Colonic mucosa (tissue), 4 donors: ENCODE measurements at regions not wholly inside any gene's neighbourhood (a gene's known extent, or its start where the extent isn't known, plus 50 kb on each side); places are given as distances from the start of the nearest gene placed in this dataset.

ENCODE experiments used
- DNase-seq: peaks from one replicate; pipeline ENCODE4 v3.0.0-alpha.2; 2020
- H3K27ac ChIP-seq: fragments of 200-600 bp; one replicate; pipeline ENCODE4 v1.8.0; 2021
- H3K27me3 ChIP-seq: fragments of 200-600 bp; one replicate; pipeline ENCODE4 v1.8.0; 2021
- H3K36me3 ChIP-seq: fragments of 200-600 bp; one replicate; pipeline ENCODE4 v1.8.0; 2021
- H3K4me1 ChIP-seq: fragments of 200-600 bp; one replicate; pipeline ENCODE4 v1.8.0; 2021; ENCODE audit warnings: mild to moderate bottlenecking
- H3K4me3 ChIP-seq: fragments of 200-600 bp; one replicate; pipeline ENCODE4 v1.8.0; 2021
- H3K9ac ChIP-seq, 2 donors: one replicate each; pipeline ENCODE4 v1.7.0; 2013; ENCODE audit warnings: control low read depth in 2 of 2, low read depth in 2 of 2, low read length in 2 of 2
- H3K9me3 ChIP-seq: fragments of 200-600 bp; one replicate; pipeline ENCODE4 v1.8.0; 2021
- CTCF ChIP-seq: fragments of 200-600 bp; IDR thresholded peaks from one replicate; pipeline ENCODE4 v1.8.0; 2022; ENCODE audit warnings: antibody characterized with exemption, mild to moderate bottlenecking
- intact Hi-C: fragments of 100-400 bp; cut with DNase I; formaldehyde crosslinking; loops from one replicate; pipeline ENCODE4 v1.14.1; 2022
- donor health status: healthy.
- donor health status: DM: no; HTN: no; CAD: no.
- donor health status: DM: no; HTN: no; CAD: no.

- Histone ChIP-seq H3K4me3 (no peak overlapping the region), H3K27ac (no peak overlapping the region), H3K9ac (no peak overlapping the region), H3K9me3 (no peaks in the 10 kb centered on the region), H3K27me3 (no peaks in the 10 kb centered on the region), H3K36me3 (no peaks in the 10 kb centered on the region), H3K4me1 (no peaks in the 10 kb centered on the region)
- intact Hi-C loops, result no loop called here
- no peak for TF ChIP-seq CTCF
- no peak for DNase-seq
Observed at GRCh38 chr4:185931986-185932385, 120.0 kb upstream of the SORBS2 start.

- intact Hi-C loops, result no loop called here
- H3K9me3 ChIP-seq, result no peaks in the 10 kb centered on the region
- no peaks in the 10 kb centered on the region for H3K4me1 ChIP-seq
- H3K36me3 ChIP-seq, result no peaks in the 10 kb centered on the region
- H3K9ac ChIP-seq, result no peak overlapping the region
- no peak overlapping the region for H3K27ac ChIP-seq
- no peak for DNase-seq
- TF ChIP-seq CTCF, result no peak
- no peak overlapping the region for H3K4me3 ChIP-seq
- no peaks in the 10 kb centered on the region for H3K27me3 ChIP-seq
Observed at GRCh38 chr4:185932491-185932890, 120.5 kb upstream of the SORBS2 start.

GRCh38 chr4:185933078-185933581 is 121.1 kb upstream of the SORBS2 start:
- H3K27ac ChIP-seq, result no peak overlapping the region
- TF ChIP-seq CTCF, result no peak
- H3K9ac ChIP-seq, result no peak overlapping the region
- intact Hi-C loops, result no loop called here
- no peaks in the 10 kb centered on the region for H3K27me3 ChIP-seq
- no peak for DNase-seq
- H3K4me3 ChIP-seq, result no peak overlapping the region
- H3K36me3 ChIP-seq, result no peaks in the 10 kb centered on the region
- H3K4me1 ChIP-seq, result no peaks in the 10 kb centered on the region
- H3K9me3 ChIP-seq, result no peaks in the 10 kb centered on the region

- no peak overlapping the region for H3K4me3 ChIP-seq
- no peaks in the 10 kb centered on the region for H3K9me3 ChIP-seq
- no peaks in the 10 kb centered on the region for H3K36me3 ChIP-seq
- H3K4me1 ChIP-seq, result no peaks in the 10 kb centered on the region
- no peak overlapping the region for H3K9ac ChIP-seq
- no peak for DNase-seq
- no peak for TF ChIP-seq CTCF
- no peak overlapping the region for H3K27ac ChIP-seq
- intact Hi-C loops, result no loop called here
- H3K27me3 ChIP-seq, result no peaks in the 10 kb centered on the region
Observed at GRCh38 chr4:185936650-185937376, 124.8 kb upstream of the SORBS2 start.

GRCh38 chr4:185938654-185939053 is 126.7 kb upstream of the SORBS2 start:
- DNase-seq, result no peak
- H3K9ac ChIP-seq, result no peak overlapping the region
- no peaks in the 10 kb centered on the region for H3K36me3 ChIP-seq
- no peaks in the 10 kb centered on the region for H3K4me1 ChIP-seq
- H3K9me3 ChIP-seq, result no peaks in the 10 kb centered on the region
- H3K4me3 ChIP-seq, result no peak overlapping the region
- no peaks in the 10 kb centered on the region for H3K27me3 ChIP-seq
- no peak overlapping the region for H3K27ac ChIP-seq
- intact Hi-C loops, result no loop called here
- no peak for TF ChIP-seq CTCF
